NCI-H82 treated with DMSO at 0.1 percent for 48 hours (cell line): ENCODE measurements at regions not wholly inside any gene's neighbourhood (a gene's known extent, or its start where the extent isn't known, plus 50 kb on each side); places are given as distances from the start of the nearest gene placed in this dataset.

Experiments
- DNase-seq: peaks from one replicate; lab custom pipeline; 2025; ENCODE audit not compliant: unreplicated experiment; lab: John Stamatoyannopoulos, UW

DNA sequence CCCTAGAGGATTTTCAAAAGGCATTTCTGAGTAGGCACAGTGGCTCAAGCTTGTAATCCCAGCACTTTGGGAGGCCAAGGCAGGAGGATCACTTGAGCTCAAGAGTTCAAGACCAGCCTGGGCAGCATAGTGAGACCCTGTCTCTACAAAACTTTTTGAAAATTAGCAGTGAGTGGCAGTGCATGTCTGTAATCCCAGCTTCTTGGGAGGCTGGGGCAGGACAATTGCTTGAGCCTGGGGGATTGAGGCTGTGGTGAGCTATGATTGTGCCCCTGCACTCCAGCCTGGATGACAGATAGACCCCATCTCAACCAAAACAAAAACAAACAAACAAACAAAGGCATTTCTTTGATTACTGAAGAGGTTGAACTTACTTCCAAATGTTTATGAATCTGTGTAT lies 201.4 kb downstream of the KIF26A start:
- DNase-seq, result no peak

DNA sequence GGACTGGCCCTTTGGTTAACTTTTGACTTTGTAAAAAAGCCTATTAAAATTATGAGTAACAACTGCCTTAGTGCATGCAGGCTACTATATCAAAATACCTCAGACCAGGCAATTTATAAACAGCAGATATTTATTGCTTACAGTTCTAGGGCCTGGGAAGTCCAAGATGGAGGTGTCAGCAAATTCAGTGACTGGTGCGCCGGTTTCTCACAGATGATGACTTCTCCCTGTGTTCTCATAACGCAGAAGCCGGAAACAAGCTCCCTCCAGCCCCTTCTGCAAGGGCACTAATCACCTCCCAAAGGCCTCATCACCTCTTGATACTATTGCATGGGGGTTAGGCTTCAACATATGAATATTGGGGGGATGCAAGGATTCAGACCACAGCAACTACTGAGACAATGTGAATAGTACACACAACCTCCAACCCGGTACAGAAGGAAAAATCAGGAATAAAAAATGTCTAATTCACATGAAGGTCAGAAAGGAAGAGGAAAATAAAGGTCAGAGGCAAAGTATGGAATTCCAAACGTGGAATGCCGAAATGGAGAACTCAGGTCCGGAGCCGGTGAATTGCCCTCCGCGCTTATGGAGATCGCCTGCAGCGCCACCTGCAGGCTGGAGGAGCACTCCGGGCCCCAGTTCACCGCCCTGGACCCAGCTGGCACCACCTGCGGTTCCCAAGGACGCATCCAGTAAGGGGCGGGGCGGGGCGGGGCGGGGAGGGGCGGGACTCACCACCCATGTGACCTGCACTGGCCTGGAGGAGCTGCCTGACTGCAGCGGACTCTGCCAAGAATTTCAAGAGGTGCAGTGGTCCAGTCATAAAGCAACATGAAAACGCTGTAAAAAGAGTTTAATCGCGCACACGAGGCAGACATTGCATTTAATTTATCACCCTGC lies 203.4 kb downstream of the KIF26A start:
- no peak for DNase-seq

DNA sequence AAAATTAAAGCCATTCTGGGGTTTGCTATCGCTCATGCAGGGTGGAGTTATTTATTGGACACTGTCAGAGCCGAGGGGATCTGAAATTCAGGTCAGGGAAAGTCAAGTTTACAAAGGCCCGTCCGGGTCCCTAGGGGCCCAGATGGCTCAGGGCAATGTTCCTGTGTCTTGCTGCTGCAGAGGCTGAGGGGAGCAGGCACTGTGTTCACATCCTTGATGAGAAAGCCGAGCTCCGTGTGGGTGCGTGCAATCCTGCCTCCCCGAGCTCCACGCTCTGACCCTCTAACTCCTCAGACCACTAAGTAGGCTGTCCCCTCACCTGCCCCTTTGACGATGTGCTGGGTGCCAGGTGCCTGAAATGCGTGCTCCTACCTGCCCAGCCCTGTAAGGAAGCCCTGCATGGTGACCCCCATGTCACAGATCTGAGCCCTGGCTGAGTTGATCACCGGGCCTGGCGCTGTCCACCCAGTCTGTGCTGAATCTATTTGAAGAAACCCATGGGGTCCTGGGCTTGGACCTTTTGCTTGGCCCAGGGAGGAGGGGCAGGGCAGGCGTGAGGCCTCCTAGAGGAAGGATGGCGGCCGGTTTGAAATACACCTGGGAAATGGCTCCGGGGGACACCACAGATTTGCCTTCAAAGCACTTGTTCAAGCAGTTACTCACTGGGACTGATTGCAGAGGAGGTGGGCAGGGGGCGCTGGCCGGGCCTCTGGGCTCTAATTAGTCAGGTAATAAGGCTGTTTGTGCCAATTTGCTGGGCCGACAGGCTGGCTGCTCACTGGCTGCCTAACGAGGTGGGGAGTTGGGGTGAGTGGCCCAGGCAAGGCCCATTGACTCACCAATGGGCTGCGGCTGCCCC lies 204.3 kb downstream of the KIF26A start:
- no peak for DNase-seq

DNA sequence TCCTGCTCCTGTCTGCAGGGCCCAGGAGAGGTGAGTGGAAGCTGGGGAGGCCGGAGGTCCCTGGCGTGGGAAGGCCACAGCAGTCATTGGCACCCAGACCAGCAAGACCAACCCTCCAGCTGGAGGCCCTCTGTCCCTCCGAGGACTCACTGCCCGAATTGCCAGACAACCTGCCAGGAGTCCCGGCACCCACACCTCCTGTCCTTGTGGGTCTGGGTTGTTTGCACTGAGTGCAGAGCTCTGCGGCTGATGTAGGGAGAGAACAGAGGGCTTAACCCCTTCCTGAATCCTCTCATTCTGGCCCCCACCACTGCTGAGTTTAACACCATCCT lies 204.9 kb downstream of the KIF26A start:
- DNase-seq, result no peak

DNA sequence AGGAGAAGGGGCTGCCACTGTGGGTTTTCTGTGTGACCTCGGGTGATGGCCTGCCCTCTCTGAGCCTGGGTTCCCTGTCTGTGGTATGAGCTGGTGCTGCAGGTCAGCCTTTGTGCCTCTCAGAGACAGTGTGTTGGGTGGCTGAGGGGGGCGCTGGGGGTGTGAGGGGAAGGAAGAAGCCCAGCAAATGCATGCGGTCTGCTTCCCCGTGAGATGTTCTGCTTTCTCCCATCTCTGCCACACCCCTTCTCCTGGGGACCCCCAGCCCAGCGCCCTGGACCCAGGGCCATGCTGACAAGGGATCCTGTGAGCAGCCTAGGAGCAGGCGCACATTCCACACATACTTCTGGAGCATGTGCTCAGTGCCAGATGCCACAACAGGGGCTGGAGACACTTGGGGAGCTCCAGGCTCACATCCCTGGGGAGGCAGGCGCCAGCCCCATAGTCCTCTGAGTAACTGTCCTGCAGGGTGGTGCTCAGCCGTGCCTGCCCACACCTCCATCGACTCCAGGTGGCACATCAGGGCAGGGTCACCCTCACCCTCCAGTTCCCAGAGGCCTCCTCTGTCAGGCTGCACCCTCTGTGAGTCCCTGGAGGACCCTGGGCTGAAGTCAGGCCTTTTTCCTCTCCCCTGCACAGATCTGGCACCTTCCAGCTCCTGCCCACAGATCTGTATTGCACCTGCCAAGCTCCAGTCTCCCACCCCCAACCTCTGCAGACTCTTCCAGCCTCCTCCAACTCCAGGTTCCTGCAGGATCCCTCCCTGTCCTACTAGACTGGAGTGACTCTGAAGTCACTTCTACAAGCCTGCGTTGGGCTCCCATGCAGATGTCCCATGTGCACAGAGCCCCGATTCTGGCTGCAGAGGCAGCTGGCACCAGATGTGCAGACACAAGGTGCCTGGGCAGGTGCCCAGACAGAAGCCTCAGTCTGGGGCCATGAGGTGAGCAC lies 205.6 kb downstream of the KIF26A start:
- DNase-seq, result no peak

DNA sequence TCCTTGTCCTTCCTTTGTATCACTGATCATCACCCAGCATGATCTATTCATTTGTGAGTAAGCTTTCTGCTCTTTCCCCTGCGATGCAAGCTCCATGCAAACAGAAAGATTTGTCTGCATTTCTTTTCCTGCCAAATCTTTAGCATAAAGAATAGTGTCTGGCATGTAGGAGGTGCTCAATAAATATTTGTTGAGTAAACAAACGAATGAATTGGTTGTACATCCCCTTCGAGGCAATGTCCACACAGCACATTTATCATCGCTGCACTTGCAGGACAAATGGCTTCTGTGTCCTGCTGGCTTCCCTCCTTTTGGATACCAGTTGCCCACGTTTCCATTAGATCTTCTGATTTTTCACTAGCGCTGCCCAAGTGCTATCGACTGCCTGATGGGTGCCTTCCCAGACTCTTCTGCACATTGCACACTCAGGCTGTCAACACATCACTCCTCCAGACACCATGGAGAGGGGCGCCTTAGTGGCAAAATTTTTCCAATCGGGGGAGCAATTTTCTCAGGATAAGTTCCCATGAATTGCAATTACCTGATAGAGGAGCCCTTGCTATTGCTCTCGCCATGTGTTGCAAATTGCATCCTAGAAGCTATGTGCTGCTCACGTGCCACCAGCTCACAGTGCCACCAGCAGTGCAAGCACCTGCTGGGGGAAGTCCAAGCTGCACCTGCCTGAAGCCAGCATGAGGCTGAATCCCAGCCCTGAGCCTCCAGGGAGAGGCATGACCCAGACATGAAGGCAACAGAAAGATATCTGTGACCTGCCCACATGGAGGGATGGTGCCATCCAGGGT lies 206.6 kb downstream of the KIF26A start:
- DNase-seq, result no peak

DNA sequence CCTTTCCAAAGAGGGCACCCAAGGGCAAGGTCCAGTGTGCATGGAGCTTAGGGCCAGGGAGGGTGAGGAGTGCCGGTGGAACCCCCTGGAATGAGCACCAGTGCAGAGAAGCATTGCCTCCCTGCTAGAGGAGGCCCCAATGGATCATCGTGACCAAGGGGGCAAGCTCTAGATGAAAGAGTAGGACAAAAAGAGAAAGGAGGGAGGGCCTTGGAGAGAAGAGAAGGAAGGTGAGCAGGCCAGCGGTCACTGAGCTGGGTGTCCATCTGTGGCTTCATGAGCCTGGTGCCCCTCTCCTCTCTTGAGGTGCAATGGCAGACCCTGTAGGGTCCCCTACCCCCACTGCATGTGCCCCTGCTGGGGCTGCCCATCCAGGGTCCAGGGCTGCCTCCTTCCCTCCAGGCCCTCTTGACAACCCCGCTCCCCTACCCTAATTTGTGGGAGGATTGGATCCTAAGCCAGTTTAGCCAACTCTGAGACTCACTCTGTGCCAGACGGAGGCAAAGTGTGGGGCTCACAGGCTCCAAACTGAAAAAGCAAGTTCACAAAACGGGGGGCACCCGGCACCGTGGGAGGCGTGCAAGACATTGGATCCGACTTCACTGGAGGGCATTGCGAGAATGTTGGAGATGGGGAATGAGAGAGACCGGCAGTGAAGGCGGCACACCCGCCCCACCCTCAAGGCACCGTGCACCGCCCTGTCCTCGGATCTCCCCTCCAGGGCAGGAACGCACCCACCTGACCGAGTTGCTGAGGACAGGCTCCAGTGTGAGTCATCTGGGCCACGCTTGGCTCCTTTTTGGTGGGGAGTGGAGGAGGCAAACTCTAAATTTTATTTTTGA lies 207.5 kb downstream of the KIF26A start:
- no peak for DNase-seq

DNA sequence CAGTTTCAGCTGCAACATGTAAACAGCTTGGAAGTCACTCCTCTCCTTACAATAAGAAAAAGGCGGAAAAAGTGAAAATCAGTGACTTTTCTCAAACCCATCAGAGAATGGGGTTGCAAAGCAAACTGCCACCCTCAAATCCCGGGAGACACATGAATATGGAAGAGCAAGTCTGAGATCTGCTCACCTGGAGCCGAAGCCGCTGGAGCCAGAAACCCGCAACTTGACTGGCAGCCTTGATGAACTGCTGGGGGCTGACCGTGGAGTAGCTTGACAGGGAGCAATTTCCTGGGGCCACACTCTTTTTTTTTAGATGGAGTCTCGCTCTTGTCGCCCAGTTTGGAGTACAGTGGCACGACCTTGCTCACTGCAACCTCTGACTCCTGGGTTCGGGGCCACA lies 208.2 kb downstream of the KIF26A start:
- no peak for DNase-seq

DNA sequence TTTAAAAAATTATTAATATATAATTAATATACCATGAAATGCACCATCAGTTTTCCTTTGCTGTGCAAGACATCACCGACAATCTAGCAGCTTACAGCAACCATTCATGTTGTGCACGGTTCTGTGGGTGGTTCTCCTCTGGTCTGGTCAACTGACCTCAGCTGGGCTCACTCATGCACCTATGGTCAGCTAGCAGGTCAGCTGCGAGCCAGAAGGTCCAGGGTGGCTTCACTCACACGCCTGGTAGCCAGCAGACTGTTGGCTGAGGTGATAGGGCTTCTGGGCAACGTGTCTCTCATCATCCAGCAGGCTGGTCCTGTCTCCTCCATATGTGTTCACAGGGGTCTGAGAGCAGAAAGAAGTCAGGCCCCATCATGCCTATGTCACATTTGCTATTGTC lies 210.4 kb downstream of the KIF26A start:
- DNase-seq, result no peak

DNA sequence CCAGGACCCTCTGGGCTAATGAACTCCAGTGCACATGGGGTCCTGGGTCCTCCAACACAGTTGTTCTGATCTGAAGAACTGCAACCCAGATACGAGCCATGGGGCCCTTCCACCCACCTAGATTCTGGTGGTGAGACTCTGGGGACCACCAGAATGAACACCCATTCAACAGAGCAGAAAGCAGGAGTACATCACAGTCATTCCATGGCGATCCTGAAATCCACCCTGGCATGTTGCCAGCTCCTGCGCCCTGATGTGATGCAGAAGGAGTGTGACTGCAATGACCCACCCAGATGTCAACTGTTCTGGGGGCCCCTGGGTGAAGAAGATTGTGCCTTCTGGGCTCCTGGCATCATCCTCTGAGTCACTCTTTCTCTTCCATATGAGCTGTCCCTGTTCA lies 211.6 kb downstream of the KIF26A start:
- DNase-seq, result no peak

DNA sequence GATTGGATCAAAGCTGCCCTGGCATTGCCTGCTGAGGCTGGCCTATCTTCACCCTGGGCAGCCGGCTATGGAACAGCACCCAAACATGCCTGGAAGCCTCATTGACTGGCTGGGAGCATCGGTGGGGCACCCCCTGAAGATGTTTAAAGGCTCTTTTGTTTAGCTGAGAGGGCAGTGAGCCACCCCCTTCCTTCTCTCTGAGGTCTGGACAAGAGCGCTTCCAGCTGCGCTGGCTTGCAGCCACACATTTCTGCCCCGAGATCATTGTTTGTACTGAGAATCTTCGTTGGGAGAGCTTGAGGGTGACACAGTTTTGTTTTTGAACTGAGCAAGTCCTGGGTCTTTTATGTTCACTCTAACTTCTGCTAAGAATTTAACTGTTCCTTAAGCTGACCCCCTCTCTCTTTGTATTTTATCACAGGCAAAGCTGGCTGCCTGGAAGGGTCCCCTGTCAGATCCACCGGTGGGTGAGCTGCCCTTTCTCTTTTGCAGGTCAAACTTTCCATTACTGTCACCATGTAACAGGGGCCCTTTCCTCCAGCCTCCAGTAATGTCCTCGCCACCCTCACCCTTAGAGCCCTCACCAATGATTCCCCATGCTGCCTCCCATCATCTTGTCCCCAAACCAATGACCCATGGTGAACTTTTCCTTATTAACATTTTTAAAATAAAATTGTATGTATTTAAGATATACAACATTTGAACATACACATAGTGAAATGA lies 212.2 kb downstream of the KIF26A start:
- no peak for DNase-seq

DNA sequence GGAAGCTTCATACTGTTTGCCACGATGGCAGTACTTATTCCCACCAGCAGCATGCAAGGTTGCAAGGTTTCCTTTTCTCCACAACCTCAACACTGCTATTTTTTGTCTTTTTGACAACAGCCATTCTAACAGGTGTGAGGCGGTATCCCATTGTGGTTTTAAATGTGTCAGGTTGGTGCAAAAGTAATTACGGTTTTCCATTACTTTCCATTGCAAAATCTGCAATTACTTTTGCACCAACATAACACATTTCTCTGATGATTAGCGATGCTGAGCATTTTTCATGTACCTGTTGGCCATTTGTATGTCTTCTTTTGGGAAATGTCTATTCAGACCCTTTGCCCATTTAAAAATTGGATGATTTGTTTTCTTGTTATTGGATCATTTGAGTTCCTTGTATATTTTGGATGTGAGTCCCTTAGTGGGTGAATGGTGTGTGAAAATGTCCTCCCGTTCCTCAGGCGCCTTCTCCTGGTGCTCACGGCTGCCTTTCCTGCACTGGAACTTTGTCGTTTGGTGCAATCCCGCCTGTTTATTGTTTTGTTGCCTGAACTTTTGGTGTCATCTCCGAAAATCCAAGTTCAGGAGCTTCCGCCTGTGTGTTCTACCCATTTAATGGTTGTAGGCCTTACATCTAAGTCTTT lies 213.6 kb downstream of the KIF26A start:
- no peak for DNase-seq

DNA sequence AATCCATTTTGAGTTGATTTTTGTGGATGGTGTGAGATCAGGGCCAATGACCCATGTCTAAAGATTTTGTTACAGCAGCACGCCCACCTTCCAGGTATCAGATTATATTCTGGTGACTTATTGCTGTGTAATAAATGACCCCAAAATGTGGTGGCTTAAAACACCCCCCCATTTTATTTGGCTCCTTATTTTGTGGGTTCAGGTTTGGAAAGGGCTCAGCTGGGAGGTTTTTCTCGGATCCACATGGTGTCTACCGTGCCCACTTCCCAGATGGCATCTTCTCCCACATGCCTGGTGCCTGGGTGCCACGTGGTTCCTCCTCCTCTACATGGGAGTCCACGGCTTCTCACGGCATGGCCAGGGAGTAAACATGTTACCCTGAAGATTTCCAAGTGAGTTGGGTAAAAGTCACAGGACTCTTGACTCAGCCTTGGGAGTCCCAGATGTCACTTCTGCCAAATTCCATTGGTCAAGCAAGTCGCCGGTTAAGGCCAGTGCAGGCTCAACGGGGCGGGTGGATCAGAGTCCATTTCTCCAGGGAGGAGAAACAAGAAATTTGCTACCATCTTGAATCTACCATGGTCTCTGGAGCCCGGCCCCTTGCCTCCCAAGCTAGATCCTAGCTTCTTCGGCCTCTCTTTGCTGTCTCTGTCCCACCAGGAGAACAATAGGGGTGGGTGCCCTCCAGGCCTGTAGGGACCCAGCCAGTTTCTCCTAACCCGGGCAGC lies 214.3 kb downstream of the KIF26A start:
- DNase-seq, result no peak

DNA sequence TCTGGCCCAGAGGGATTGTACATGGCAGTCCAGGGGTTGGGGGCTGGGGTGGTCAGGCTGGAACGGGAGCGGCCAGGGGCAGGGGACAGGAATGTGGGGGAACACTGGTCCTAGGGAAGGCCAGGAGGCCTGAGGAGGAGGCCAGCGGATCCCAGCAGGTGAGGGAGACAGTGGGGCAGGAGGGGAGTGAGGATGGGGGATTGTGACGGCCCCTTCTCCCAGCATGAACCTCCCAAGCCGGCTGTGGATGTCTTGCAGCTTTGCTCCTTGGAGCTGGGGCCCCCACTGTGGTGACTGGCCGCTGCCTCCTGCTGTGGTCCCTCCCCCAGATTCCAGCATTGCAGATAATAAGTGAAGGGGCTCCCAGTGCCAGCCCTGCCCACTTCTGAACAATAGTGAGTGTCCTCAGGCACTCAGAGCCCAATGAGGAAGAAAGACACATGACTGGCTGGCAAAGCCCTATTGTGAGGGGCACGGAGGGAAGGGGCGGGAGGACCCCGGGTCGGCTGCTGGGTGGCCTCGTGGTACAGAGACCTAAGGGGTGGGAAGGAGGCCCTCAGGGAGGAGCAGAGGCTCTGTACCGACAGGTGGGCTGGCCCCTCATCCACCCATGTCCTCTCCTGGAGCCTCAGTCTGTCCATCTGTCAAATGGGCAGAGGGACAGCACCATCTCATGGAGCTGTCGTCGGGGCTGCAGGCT lies 215.0 kb downstream of the KIF26A start:
- no peak for DNase-seq

DNA sequence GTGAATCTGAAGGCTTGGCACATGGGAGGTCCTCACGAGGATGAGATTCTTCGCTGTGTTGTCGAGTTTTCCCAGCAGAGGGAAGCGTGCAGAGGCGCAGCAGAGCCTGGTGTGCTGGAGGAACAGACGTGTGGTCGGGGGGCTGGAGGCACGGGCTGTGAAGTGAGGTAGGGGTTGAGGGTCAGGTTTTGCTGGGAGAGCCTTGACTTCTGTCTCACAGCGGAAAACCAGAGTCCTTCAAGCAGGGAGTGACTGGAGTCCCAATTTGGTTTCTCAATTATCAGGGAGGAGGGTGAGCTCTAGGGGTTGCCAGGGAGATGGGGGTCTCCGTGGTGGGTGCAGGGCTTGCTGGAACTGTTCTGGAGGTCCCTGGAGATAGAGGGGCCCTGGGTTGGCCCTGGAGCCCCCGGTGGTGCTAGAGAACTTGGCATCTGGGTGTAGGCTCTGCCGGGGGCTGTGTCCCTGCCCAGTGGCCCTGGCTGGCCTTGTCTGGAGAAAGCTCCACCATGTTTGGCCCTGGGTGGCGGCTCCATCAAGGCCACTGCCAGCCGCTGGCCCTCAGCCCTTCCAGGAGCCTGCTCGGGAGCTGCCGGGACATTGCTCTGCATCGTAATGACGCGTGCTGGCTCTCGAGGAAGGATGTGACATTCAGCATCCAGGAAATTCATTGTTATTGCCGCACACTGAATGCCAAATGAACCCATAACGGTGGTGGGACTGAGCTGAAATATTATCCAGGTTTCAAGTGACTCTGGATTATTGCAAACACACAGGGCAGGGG lies 215.7 kb downstream of the KIF26A start:
- DNase-seq, result no peak
